A673 (cell line): ENCODE measurements at regions not wholly inside any gene's neighbourhood (a gene's known extent, or its start where the extent isn't known, plus 50 kb on each side); places are given as distances from the start of the nearest gene placed in this dataset.

ENCODE experiments used
- EZH2 ChIP-seq: fragments of 200-600 bp; sonication (generic); IDR thresholded peaks from 2 replicates; pipeline ENCODE4 v1.6.1; 2017; ENCODE audit warnings: borderline replicate concordance, low read depth, mild to moderate bottlenecking, mixed read lengths, antibody characterized with exemption, low read length; ENCODE audit not compliant: poor library complexity, severe bottlenecking
- TF ChIP-seq, protein P1 (sequence below): fragments of 300-800, 200-600 bp; sonication (generic); conservative IDR thresholded peaks from 2 replicates; pipeline ENCODE4 v1.5.1; 2017; ENCODE audit warnings: low read depth, mild to moderate bottlenecking, antibody characterized with exemption, low read length, moderate library complexity, mixed read lengths

DNA sequence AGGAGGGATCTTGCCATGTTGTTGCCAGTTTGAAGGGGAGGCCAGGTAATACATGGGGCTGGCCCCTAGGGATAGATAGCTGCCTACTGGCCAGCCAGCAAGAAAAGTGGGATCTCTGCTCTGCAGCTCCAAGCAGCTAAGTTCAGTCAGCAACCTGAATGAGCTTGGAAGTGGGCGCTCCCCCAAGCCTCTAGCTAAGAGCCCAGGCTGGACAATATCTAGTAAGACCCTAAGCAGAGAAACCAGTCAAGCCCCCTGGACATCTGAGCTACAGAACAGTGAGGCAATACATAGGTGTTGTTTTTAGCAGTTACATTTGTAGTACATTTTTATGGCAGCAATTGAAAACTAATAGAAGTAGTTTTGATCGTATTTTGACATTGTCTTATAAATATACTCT lies 409.8 kb upstream of the SMIM21 start:
- TF ChIP-seq, protein P1, sequence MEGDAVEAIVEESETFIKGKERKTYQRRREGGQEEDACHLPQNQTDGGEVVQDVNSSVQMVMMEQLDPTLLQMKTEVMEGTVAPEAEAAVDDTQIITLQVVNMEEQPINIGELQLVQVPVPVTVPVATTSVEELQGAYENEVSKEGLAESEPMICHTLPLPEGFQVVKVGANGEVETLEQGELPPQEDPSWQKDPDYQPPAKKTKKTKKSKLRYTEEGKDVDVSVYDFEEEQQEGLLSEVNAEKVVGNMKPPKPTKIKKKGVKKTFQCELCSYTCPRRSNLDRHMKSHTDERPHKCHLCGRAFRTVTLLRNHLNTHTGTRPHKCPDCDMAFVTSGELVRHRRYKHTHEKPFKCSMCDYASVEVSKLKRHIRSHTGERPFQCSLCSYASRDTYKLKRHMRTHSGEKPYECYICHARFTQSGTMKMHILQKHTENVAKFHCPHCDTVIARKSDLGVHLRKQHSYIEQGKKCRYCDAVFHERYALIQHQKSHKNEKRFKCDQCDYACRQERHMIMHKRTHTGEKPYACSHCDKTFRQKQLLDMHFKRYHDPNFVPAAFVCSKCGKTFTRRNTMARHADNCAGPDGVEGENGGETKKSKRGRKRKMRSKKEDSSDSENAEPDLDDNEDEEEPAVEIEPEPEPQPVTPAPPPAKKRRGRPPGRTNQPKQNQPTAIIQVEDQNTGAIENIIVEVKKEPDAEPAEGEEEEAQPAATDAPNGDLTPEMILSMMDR, result no peak
- no peak for TF ChIP-seq EZH2
